ENCODE measurements at regions not wholly inside any gene's neighbourhood (a gene's known extent, or its start where the extent isn't known, plus 50 kb on each side); places are given as distances from the start of the nearest gene placed in this dataset.
"Not testable (repeated sequence)": the region's sequence is repeated elsewhere in the genome, so short reads cannot be mapped to it uniquely, and the experiment has no call there.

GRCh38 chr16:75780669-75781068 lies 54.4 kb upstream of the CPHXL start:
- no peak for DNase-seq (ENCODE audit: low spot score)

GRCh38 chr16:75781683-75782343 lies 55.5 kb upstream of the CPHXL start:
- no peak for DNase-seq (ENCODE audit: low spot score)

GRCh38 chr16:75787440-75787839 lies 61.1 kb upstream of the CPHXL start:
- DNase-seq (ENCODE audit: low spot score): no peak

- peak; percentile 48 for DNase-seq (ENCODE audit: low spot score)
Observed at GRCh38 chr16:75789237-75789636, 62.9 kb upstream of the CPHXL start.

DNA sequence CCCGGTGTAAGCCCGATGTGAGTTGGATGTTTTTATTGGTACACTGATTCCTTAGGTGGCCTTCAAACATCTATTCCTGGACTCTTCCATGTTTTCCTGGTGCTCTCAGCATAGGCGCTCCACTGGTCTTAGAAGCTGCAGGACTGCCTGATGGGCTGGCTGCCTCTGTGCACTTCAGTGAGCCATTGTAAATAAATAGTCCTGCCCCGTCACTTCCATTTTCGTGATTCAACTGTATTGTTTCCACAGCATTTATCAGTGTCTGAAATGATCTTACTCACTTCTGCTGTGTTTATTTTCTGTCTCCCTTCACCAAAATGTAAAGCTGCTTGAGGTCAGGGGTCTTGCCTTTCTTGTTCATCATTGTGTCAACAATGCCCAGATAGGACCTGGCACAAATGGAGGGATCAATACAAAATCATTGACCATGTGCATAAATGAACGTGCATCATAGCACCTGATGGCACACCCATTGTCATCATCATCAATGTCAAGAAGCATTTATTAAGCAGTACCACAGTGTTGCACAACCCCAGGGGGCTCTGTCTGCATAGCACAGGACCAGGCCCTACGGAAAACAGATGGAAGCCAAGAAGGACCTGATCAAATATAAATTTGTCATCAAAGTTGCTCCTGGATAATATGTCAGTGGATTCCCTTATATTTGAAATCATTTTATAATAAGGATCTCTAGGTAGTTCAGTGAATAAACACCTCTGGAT lies 66.6 kb upstream of the CPHXL start:
- no peak for DNase-seq (ENCODE audit: low spot score)

DNA sequence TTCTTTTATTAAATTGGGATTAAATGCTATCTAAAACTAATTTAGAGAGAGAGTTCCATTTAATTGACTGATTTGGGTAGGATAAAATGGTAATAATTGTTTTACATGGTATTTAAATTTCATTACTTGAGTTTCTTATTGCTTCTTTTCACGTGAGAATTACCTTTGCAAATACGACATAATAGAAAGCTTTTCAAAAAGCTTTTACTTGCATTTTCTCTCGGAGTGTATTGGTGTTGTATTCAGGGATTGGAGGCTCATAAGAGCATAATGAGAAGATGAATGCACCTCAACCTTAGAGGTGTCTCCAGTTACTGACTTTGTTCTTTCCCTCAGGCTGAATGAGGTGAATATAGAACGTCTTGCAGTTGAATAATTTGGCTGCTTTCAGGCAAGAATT lies 67.4 kb upstream of the CPHXL start:
- DNase-seq (ENCODE audit: low spot score): no peak

DNA sequence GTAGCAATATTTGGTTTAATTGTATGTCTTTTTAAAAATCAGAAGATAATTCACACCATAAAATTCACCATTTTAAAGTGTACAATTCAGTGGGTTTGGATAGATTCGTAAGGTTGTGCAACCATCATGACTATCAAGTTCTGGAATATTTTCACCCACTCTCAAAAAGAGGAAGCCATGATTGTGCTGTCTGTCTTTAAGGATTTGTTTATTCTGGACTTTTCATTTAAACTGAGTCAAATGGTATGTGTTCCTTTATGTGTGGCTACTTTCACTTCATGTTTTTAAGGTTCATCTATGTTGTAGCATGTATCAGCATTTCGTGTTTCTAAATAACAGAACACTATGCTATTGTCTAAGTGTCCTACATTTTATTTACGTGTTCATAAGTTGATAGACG lies 68.1 kb upstream of the CPHXL start:
- no peak for DNase-seq (ENCODE audit: low spot score)

GRCh38 chr16:75798714-75799113 lies 72.4 kb upstream of the CPHXL start:
- no peak for DNase-seq (ENCODE audit: low spot score)

DNA sequence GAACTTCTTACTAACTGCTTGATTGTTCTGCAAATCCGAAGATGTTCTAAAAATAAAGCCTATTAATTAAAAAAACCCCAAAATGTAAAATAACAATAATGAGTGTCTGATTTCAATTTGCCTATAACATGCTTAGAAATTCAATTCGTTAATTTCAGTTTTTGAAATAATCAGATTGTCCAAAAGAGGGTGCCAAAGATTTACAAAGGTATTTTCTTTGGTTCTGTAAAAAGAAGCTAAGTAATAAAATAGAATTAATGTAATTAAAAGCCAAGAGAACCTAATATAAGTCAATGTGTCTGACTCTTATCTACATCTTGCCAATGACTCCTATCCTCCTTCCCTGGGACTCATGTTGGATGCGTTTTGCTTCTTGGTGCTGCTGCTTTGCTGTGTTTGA lies 75.0 kb upstream of the CPHXL start:
- peak; percentile 4 for DNase-seq (ENCODE audit: low spot score)

GRCh38 chr16:75803753-75804152 lies 77.5 kb upstream of the CPHXL start:
- DNase-seq (ENCODE audit: low spot score): no peak

DNA sequence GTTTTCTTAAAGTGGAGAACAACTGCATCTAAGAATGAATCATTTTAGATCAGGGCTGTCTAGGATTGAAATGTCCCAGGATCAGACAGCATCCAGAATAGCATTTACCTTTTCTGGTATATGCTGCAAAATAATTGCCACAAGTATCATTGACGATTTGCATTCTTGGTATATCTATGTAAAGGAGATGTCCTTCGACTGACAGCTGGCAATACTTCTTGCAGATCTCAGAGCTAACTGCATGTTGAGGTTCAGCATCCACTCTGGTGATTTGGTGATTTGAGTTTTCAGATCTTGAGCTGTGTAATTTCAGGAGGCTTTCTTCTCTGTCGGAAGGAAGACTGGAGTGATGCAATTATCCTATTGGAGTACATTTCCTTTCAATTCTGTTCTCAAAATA lies 78.1 kb upstream of the CPHXL start:
- no peak for DNase-seq (ENCODE audit: low spot score)

GRCh38 chr16:75805946-75806345 lies 79.7 kb upstream of the CPHXL start:
- DNase-seq (ENCODE audit: low spot score): no peak

DNA sequence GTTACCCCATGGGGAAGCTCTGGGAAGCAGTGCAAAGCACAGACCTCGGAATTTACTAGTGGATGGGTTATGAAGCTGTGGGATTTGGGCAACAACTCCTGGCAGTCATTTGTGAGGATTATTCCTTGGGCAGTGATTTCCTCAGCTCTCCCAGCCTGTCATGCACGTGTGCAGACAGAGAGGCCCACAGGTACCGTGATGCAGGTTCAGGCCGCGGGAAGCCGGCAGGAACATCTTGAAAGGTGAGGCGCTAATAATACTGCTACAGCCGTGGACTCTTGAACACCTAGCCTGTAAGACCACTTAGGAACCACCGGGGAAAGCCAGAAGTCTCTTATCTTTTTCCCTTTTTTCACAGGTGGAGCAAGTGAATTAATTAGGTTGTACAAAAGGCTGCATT lies 80.2 kb upstream of the CPHXL start:
- no peak for DNase-seq (ENCODE audit: low spot score)

- DNase-seq (ENCODE audit: low spot score): peak; percentile 13
Observed at GRCh38 chr16:75810342-75810741, 84.1 kb upstream of the CPHXL start.

- DNase-seq (ENCODE audit: low spot score): no peak
Observed at GRCh38 chr16:75811020-75811634, 84.8 kb upstream of the CPHXL start.

DNA sequence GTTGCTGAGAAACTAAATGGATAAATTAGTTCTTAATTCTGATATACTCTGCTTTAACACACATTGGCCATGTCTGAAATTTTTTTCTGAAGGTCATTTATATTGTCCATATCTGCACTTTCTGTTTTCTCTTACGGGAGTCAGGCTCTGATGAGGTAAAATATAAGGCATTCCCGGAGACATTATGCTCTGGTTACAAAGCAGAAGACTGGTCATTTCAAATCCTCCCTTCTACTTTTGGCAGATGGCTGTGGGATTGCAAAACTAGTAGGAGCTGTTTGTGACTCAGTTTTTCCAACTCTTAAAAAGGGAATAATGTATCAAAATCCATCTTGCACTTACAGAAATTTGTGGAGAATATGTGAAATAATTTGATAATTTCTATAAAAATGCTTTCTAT lies 92.2 kb upstream of the CPHXL start:
- DNase-seq (ENCODE audit: low spot score): no peak

GRCh38 chr16:75820672-75821071 lies 94.4 kb upstream of the CPHXL start:
- no peak for DNase-seq (ENCODE audit: low spot score)

DNA sequence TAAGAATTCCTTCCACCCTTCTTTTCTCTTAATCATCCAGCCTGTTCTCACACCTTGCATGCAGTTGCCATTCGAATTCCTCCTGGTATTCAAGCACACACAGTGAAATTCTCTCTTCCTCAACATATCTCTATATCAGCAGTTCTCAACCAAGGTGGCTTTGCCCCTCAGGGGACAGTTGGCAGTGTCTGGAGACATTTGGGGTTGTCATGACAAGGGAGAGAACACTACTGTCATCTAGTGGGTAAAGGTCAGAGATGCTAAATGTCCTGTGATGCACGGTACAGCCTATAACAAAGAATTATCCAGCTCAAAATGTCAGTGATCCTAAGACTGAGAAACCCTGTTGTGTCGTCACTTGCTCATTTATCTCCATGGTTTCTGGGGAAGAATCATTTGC lies 94.8 kb upstream of the CPHXL start:
- no peak for DNase-seq (ENCODE audit: low spot score)

GRCh38 chr16:75825750-75826149 lies 99.5 kb upstream of the CPHXL start:
- not testable (repeated sequence) for DNase-seq (ENCODE audit: low spot score)

DNA sequence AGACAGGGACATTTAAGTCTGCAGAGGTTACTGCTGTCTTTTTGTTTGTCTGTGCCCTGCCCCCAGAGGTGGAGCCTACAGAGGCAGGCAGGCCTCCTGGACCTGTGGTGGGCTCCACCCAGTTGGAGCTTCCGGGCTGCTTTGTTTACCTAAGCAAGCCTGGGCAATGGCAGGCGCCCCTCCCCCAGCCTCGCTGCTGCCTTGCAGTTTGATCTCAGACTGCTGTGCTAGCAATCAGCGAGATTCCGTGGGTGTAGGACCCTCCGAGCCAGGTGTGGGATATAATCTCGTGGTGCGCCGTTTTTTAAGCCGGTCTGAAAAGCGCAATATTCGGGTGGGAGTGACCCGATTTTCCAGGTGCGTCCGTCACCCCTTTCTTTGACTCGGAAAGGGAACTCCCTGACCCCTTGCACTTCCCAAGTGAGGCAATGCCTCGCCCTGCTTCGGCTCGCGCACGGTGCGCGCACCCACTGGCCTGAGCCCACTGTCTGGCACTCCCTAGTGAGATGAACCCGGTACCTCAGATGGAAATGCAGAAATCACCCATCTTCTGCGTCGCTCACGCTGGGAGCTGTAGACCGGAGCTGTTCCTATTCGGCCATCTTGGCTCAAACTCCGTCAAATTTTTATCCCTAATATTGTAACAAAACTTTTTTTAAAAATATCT lies 101.2 kb upstream of the CPHXL start:
- DNase-seq (ENCODE audit: low spot score): not testable (repeated sequence)

- DNase-seq (ENCODE audit: low spot score): not testable (repeated sequence)
Observed at GRCh38 chr16:75833385-75833784, 107.1 kb upstream of the CPHXL start.

DNA sequence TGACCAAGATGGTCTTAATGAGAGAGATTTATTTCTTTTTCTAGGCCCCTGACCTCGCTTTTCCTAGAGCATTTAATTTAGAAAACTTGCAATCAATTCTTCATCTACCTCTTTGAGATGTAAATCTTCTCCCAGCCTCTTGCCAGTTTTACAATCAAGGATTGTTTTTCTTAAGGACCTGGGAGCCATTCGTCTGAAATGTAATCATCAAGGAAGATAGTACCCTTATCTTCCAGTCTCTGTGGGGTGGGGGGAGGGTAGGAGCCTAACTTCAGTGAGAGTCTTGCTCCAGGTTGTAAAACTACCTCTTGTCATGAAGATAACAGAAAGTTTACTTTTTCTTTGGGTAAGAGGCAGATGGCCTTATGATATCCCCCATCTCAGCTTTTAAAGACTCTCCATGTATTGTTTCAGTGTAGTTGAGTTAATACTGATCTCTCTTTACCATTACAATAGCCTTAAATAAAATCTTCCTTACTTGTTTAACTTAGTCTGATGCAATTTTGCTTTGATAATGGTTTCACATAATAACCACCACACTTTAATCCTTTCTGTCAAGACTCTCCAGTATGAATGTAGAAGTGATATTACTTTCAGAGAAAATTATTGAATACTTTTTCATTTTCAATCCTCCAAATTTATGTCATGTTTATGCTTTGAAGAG lies 110.2 kb upstream of the CPHXL start:
- no peak for DNase-seq (ENCODE audit: low spot score)

All from COLO829 (cell line).